Sigmoid colon (tissue), 6 donors: ENCODE measurements at regions not wholly inside any gene's neighbourhood (a gene's known extent, or its start where the extent isn't known, plus 50 kb on each side); places are given as distances from the start of the nearest gene placed in this dataset.

ENCODE experiments used
- DNase-seq: peaks from one replicate; pipeline ENCODE4 v3.0.0-alpha.2; 2019
- H3K27ac ChIP-seq, 4 donors: fragments of 200-600 bp; sonication (generic); one replicate each; pipeline ENCODE4 v1.5.1; 2016 to 2019; ENCODE audit warnings: mild to moderate bottlenecking in 1 of 4
- H3K27me3 ChIP-seq, 3 donors: fragments of 200-600 bp; sonication (generic); one replicate each; pipeline ENCODE4 v1.5.1; 2019; ENCODE audit warnings: mild to moderate bottlenecking in 1 of 3
- H3K36me3 ChIP-seq, 4 donors: fragments of 200-600 bp; sonication (generic); one replicate each; pipeline ENCODE4 v1.5.1; 2016 to 2019
- H3K4me1 ChIP-seq, 4 donors: fragments of 200-600 bp; sonication (generic); one replicate each; pipeline ENCODE4 v1.5.1; 2017 to 2019
- H3K4me3 ChIP-seq, 4 donors: fragments of 200-600 bp; sonication (generic); one replicate each; pipeline ENCODE4 v1.5.1; 2017 to 2019; ENCODE audit warnings: mild to moderate bottlenecking in 2 of 4, moderate library complexity in 1 of 4
- H3K9me3 ChIP-seq, 4 donors: fragments of 200-600 bp in 3 of 4; sonication (generic) in 3 of 4; one replicate each; pipeline versions ENCODE4 v1.5.1 to v1.6.1; 2013 to 2019
- EP300 ChIP-seq, 4 donors: sonication (generic); formaldehyde crosslinking; IDR thresholded peaks; one replicate each; pipeline ENCODE4 v1.6.1; 2017; ENCODE audit warnings: antibody characterized with exemption in 4 of 4
- POLR2A ChIP-seq, 2 donors: fragments of 450-650 bp; IDR thresholded peaks; one replicate each; pipeline ENCODE4 v1.6.1; 2016; ENCODE audit warnings: antibody characterized with exemption in 2 of 2, mild to moderate bottlenecking in 2 of 2, moderate library complexity in 2 of 2
- POLR2AphosphoS5 ChIP-seq, 4 donors: sonication (generic); formaldehyde crosslinking; IDR thresholded peaks; one replicate each; pipeline ENCODE4 v1.6.1; 2017; ENCODE audit warnings: antibody characterized with exemption in 4 of 4
- WGBS, 2 donors: extraction: QIAGEN DNeasy Blood & Tissue Kit; methylation state at CpG; one replicate each; pipeline ENCODE4 v1.1.7; 2013; 5-methylcytosine and 5-hydroxymethylcytosine counted together
- intact Hi-C: fragments of 100-400 bp; cut with DNase I; formaldehyde crosslinking; loops from one replicate; pipeline ENCODE4 v1.15.1; 2023
- TF ChIP-seq, protein P1 (sequence below), 4 experiments: fragments of 450-650 bp in 3 of 4; fragments of 200-600 bp in 1 of 4; IDR thresholded peaks; one replicate each; pipeline ENCODE4 v1.5.1; 2016 to 2019; ENCODE audit warnings: antibody characterized with exemption in 4 of 4, mild to moderate bottlenecking in 3 of 4, moderate library complexity in 2 of 4
- donor health status: healthy with polysubstance abuse.
- donor health status: healthy.

GRCh38 chr9:11432361-11432760 lies 819.6 kb upstream of the PTPRD start:
- intact Hi-C loops, result no loop called here
- H3K9me3 ChIP-seq, result no peaks in the 10 kb centered on the region
- 89 to 96% methylated on average over 1 of the region's 1 CpG for WGBS, 2 donors

DNA sequence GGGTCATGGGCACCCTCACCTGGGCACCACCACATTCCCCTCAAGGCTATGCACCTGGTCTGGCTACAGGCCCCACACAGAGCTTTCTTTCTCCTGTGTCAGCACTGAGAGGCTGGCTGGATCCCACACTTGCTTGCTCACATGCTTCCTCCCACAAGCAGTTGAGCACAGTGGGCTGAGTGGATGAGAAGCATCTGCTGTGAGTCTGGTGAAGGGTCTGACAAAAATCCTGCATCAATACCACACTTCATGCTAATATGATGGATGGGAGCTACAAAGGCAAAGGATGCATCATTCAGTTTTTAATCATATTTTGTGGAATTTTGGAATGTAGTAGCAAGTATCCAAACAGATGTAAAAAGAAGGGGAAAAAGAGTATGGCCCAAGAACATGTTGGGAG lies 830.8 kb upstream of the PTPRD start:
- H3K4me3 ChIP-seq, result no peak overlapping the region
- intact Hi-C loops, result no loop called here

More at GRCh38 chr9:11432361-11432760, 819.6 kb upstream of the PTPRD start:
- Histone ChIP-seq H3K36me3 (no peaks in the 10 kb centered on the region), H3K27ac (no peak overlapping the region), H3K4me1 (no peaks in the 10 kb centered on the region), H3K4me3 (no peak overlapping the region), H3K27me3 (no peaks in the 10 kb centered on the region)
- TF ChIP-seq POLR2A (IDR thresholded peaks at IDR 0.05) (no peak), POLR2AphosphoS5 (IDR thresholded peaks at IDR 0.05) (no peak)
- DNase-seq, result no peak

GRCh38 chr9:11457825-11458790 lies 845.3 kb upstream of the PTPRD start:
- Histone ChIP-seq H3K4me1 (no peaks in the 10 kb centered on the region), H3K36me3 (no peaks in the 10 kb centered on the region), H3K9me3 (no peaks in the 10 kb centered on the region), H3K27me3 (no peaks in the 10 kb centered on the region), H3K4me3 (no peak overlapping the region), H3K27ac (no peak overlapping the region)
- 46 to 52% methylated on average over 6 of the region's 6 CpGs for WGBS, 2 donors
- DNase-seq, result no peak
- intact Hi-C loops, result no loop called here
- TF ChIP-seq POLR2A (IDR thresholded peaks at IDR 0.05) (no peak), POLR2AphosphoS5 (IDR thresholded peaks at IDR 0.05) (no peak), EP300 (IDR thresholded peaks at IDR 0.05) (no peak)
- TF ChIP-seq, protein P1, sequence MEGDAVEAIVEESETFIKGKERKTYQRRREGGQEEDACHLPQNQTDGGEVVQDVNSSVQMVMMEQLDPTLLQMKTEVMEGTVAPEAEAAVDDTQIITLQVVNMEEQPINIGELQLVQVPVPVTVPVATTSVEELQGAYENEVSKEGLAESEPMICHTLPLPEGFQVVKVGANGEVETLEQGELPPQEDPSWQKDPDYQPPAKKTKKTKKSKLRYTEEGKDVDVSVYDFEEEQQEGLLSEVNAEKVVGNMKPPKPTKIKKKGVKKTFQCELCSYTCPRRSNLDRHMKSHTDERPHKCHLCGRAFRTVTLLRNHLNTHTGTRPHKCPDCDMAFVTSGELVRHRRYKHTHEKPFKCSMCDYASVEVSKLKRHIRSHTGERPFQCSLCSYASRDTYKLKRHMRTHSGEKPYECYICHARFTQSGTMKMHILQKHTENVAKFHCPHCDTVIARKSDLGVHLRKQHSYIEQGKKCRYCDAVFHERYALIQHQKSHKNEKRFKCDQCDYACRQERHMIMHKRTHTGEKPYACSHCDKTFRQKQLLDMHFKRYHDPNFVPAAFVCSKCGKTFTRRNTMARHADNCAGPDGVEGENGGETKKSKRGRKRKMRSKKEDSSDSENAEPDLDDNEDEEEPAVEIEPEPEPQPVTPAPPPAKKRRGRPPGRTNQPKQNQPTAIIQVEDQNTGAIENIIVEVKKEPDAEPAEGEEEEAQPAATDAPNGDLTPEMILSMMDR (IDR thresholded peaks at IDR 0.05), result no peak

More for the DNA sequence above, 830.8 kb upstream of the PTPRD start:
- TF ChIP-seq EP300 (IDR thresholded peaks at IDR 0.05) (no peak), POLR2AphosphoS5 (IDR thresholded peaks at IDR 0.05) (no peak), POLR2A (IDR thresholded peaks at IDR 0.05) (no peak)
- TF ChIP-seq, protein P1 (IDR thresholded peaks at IDR 0.05), result no peak
- Histone ChIP-seq H3K36me3 (no peaks in the 10 kb centered on the region), H3K4me1 (no peaks in the 10 kb centered on the region), H3K27me3 (no peaks in the 10 kb centered on the region), H3K27ac (no peak overlapping the region), H3K9me3 (peaks cover 0 to 4% (median 0%) of the 10 kb centered on the region in 4 donors)
- no peak for DNase-seq

- H3K9me3 ChIP-seq, result peaks cover 0 to 2% (median 0%) of the 10 kb centered on the region in 4 donors
- H3K27ac ChIP-seq, result no peak overlapping the region
- no peak for TF ChIP-seq EP300 (IDR thresholded peaks at IDR 0.05)
- TF ChIP-seq, protein P1 (IDR thresholded peaks at IDR 0.05), result no peak
- H3K4me3 ChIP-seq, result no peak overlapping the region
- H3K27me3 ChIP-seq, result no peaks in the 10 kb centered on the region
- DNase-seq, result no peak
- no peaks in the 10 kb centered on the region for H3K36me3 ChIP-seq
- H3K4me1 ChIP-seq, result no peaks in the 10 kb centered on the region
- WGBS, 2 donors, result 91 to 97% methylated on average over 1 of the region's 1 CpG
- intact Hi-C loops, result no loop called here
Measured at GRCh38 chr9:11469745-11470144, 856.9 kb upstream of the PTPRD start.

- TF ChIP-seq POLR2A (IDR thresholded peaks at IDR 0.05) (no peak), EP300 (IDR thresholded peaks at IDR 0.05) (no peak), POLR2AphosphoS5 (IDR thresholded peaks at IDR 0.05) (no peak)
- TF ChIP-seq, protein P1 (IDR thresholded peaks at IDR 0.05), result no peak
- Histone ChIP-seq H3K27me3 (no peaks in the 10 kb centered on the region), H3K4me1 (no peaks in the 10 kb centered on the region), H3K4me3 (no peak overlapping the region), H3K36me3 (no peaks in the 10 kb centered on the region), H3K9me3 (no peaks in the 10 kb centered on the region), H3K27ac (no peak overlapping the region)
- intact Hi-C loops, result no loop called here
- WGBS, 2 donors, result 90 to 91% methylated on average over 9 of the region's 9 CpGs
- no peak for DNase-seq
Measured at GRCh38 chr9:11471321-11471720, 858.5 kb upstream of the PTPRD start.
